Astrocyte of the spinal cord (primary cell): ENCODE measurements at regions not wholly inside any gene's neighbourhood (a gene's known extent, or its start where the extent isn't known, plus 50 kb on each side); places are given as distances from the start of the nearest gene placed in this dataset.
A peak's percentile ranks its signal among the peaks of the same experiment; 100 is the strongest.

Source experiments
- DNase-seq: peaks from one replicate; pipeline ENCODE4 v3.0.0; 2011; ENCODE audit warnings: low read depth, low spot score
- H3K4me3 ChIP-seq: 2 replicates; pipeline ENCODE4 v1.5.1; 2011; ENCODE audit warnings: low read depth, mild to moderate bottlenecking, low read length, moderate library complexity
- CTCF ChIP-seq: IDR thresholded peaks from 2 replicates; pipeline ENCODE4 v1.5.1; 2012; ENCODE audit warnings: low read depth, mild to moderate bottlenecking, low read length, inconsistent platforms
- in situ Hi-C: cut with HindIII; loops from 2 replicates; pipeline ENCODE4 v1.10.0; 2017; ENCODE audit warnings: low sequenced_read_pairs

GRCh38 chr6:40925341-40925740, 113.7 kb downstream of the UNC5CL start:
- no peak for DNase-seq
- TF ChIP-seq CTCF = no peak
- H3K4me3 ChIP-seq = no peak overlapping the region
- in situ Hi-C loops = no loop called here

GRCh38 chr6:40924839-40925238, 114.2 kb downstream of the UNC5CL start:
- no peak overlapping the region for H3K4me3 ChIP-seq
- no peak for TF ChIP-seq CTCF
- in situ Hi-C loops = no loop called here
- no peak for DNase-seq

- no peak for TF ChIP-seq CTCF
- in situ Hi-C loops = no loop called here
- H3K4me3 ChIP-seq = no peak overlapping the region
- DNase-seq = no peak
These were observed 115.1 kb downstream of the UNC5CL start for GRCh38 chr6:40923880-40924279.

GRCh38 chr6:40923326-40923725, 115.7 kb downstream of the UNC5CL start:
- in situ Hi-C loops = no loop called here
- no peak overlapping the region for H3K4me3 ChIP-seq
- TF ChIP-seq CTCF = no peak
- DNase-seq = no peak

- in situ Hi-C loops = no loop called here
- DNase-seq = peak; percentile 11
These were observed 116.7 kb downstream of the UNC5CL start for GRCh38 chr6:40922281-40922680.

GRCh38 chr6:40918040-40918651, 120.9 kb downstream of the UNC5CL start:
- DNase-seq = no peak
- in situ Hi-C loops = no loop called here
- H3K4me3 ChIP-seq = no peak overlapping the region
- no peak for TF ChIP-seq CTCF

More at GRCh38 chr6:40922281-40922680, 116.7 kb downstream of the UNC5CL start:
- H3K4me3 ChIP-seq = no peak overlapping the region
- no peak for TF ChIP-seq CTCF
